GM12865 (cell line): ENCODE measurements at regions not wholly inside any gene's neighbourhood (a gene's known extent, or its start where the extent isn't known, plus 50 kb on each side); places are given as distances from the start of the nearest gene placed in this dataset.
A peak's percentile ranks its signal among the peaks of the same experiment; 100 is the strongest.
"Not testable (repeated sequence)": the region's sequence is repeated elsewhere in the genome, so short reads cannot be mapped to it uniquely, and the experiment has no call there.

Experiments
- DNase-seq: peaks from one replicate; pipeline ENCODE4 v3.0.0; 2010; ENCODE audit warnings: low read depth
- H3K4me3 ChIP-seq: 2 replicates; pipeline ENCODE4 v1.5.1; 2011; ENCODE audit warnings: mild to moderate bottlenecking, low read depth, low read length, control low read depth
- CTCF ChIP-seq: IDR thresholded peaks from 2 replicates; pipeline ENCODE4 v1.5.1; 2011; ENCODE audit warnings: low read length, control low read depth, low read depth, inconsistent platforms; ENCODE audit not compliant: insufficient read depth; ENCODE audit errors: missing control alignments

- DNase-seq: no peak
Observed at GRCh38 chr10:7040681-7041080, 370.2 kb downstream of the SFMBT2 start.

GRCh38 chr10:7039859-7040258 is 371.0 kb downstream of the SFMBT2 start:
- no peak for TF ChIP-seq CTCF
- no peak overlapping the region for H3K4me3 ChIP-seq
- no peak for DNase-seq

More at GRCh38 chr10:7040681-7041080, 370.2 kb downstream of the SFMBT2 start:
- no peak for TF ChIP-seq CTCF
- H3K4me3 ChIP-seq: no peak overlapping the region

GRCh38 chr10:7038416-7038815 is 372.4 kb downstream of the SFMBT2 start:
- DNase-seq: no peak
- no peak for TF ChIP-seq CTCF
- no peak overlapping the region for H3K4me3 ChIP-seq

- not testable (repeated sequence) for DNase-seq, H3K4me3 ChIP-seq
Observed at GRCh38 chr10:7037434-7037833, 373.4 kb downstream of the SFMBT2 start.

GRCh38 chr10:7036951-7037350 is 373.9 kb downstream of the SFMBT2 start:
- no peak overlapping the region for H3K4me3 ChIP-seq
- no peak for TF ChIP-seq CTCF
- no peak for DNase-seq

- H3K4me3 ChIP-seq: no peak overlapping the region
- DNase-seq: no peak
Observed at GRCh38 chr10:7035126-7035761, 375.6 kb downstream of the SFMBT2 start.

GRCh38 chr10:7033031-7033430 is 377.8 kb downstream of the SFMBT2 start:
- no peak for TF ChIP-seq CTCF
- peak; percentile 16 for DNase-seq
- no peak overlapping the region for H3K4me3 ChIP-seq

More at GRCh38 chr10:7035126-7035761, 375.6 kb downstream of the SFMBT2 start:
- no peak for TF ChIP-seq CTCF
